Keratinocyte (primary cell): ENCODE measurements at regions not wholly inside any gene's neighbourhood (a gene's known extent, or its start where the extent isn't known, plus 50 kb on each side); places are given as distances from the start of the nearest gene placed in this dataset.
"Not testable (repeated sequence)": the region's sequence is repeated elsewhere in the genome, so short reads cannot be mapped to it uniquely, and the experiment has no call there.

Experiments used
- DNase-seq: peaks from one replicate; pipeline ENCODE4 v3.0.0-alpha.2; 2011; ENCODE audit warnings: low read depth, missing footprints, low spot score
- FAIRE-seq: peaks from 2 replicates; lab custom pipeline; 2011; peaks lifted over from hg19 to GRCh38; lab: Jason Lieb, UNC
- H2AFZ ChIP-seq: 2 replicates; pipeline ENCODE4 v1.6.0; 2012; ENCODE audit warnings: low read length, control low read depth, inconsistent platforms; ENCODE audit not compliant: control insufficient read depth
- H3K27ac ChIP-seq: 2 replicates; pipeline ENCODE4 v1.5.1; 2011; ENCODE audit warnings: low read length; ENCODE audit not compliant: control insufficient read depth, insufficient read depth
- H3K27me3 ChIP-seq: 3 replicates; pipeline ENCODE4 v1.6.0; 2011; ENCODE audit warnings: low read length; ENCODE audit not compliant: control insufficient read depth, insufficient read depth; ENCODE audit errors: extremely low read depth
- H3K36me3 ChIP-seq, 2 experiments: 2 replicates in 1 of 2; 3 replicates in 1 of 2; pipeline ENCODE4 v1.5.1; 2011; ENCODE audit warnings: low read length in 2 of 2, mild to moderate bottlenecking in 1 of 2; ENCODE audit not compliant: control insufficient read depth in 2 of 2, insufficient read depth in 2 of 2; ENCODE audit errors: extremely low read depth in 1 of 2
- H3K4me1 ChIP-seq: 3 replicates; pipeline ENCODE4 v1.5.1; 2011; ENCODE audit warnings: low read length; ENCODE audit not compliant: control insufficient read depth, insufficient read depth; ENCODE audit errors: extremely low read depth
- H3K4me2 ChIP-seq: 3 replicates; pipeline ENCODE4 v1.6.0; 2011; ENCODE audit warnings: low read depth, low read length; ENCODE audit not compliant: control insufficient read depth, insufficient read depth; ENCODE audit errors: extremely low read depth
- H3K4me3 ChIP-seq, 3 experiments: fragments of 200-600 bp in 1 of 3; sonication (generic) in 1 of 3; 2 replicates in 2 of 3; 3 replicates in 1 of 3; pipeline ENCODE4 v1.5.1; 2011 to 2016; ENCODE audit warnings: low read length in 3 of 3, mild to moderate bottlenecking in 3 of 3, control low read depth in 2 of 3, inconsistent platforms in 1 of 3, low read depth in 1 of 3, mixed read lengths in 1 of 3, mixed run types in 1 of 3, moderate library complexity in 1 of 3; ENCODE audit not compliant: control insufficient read depth in 2 of 3, insufficient read depth in 2 of 3; ENCODE audit errors: extremely low read depth in 1 of 3
- H3K79me2 ChIP-seq: 2 replicates; pipeline ENCODE4 v1.6.0; 2012; ENCODE audit warnings: low read length; ENCODE audit not compliant: control insufficient read depth, insufficient read depth
- H3K9ac ChIP-seq: 3 replicates; pipeline ENCODE4 v1.6.0; 2011; ENCODE audit warnings: low read length; ENCODE audit not compliant: control insufficient read depth, insufficient read depth; ENCODE audit errors: extremely low read depth
- H3K9me1 ChIP-seq: 3 replicates; pipeline ENCODE4 v1.6.0; 2011; ENCODE audit warnings: low read length; ENCODE audit not compliant: control insufficient read depth, insufficient read depth; ENCODE audit errors: extremely low read depth
- H3K9me3 ChIP-seq: 2 replicates; pipeline ENCODE4 v1.5.1; 2012; ENCODE audit warnings: low read depth, low read length; ENCODE audit not compliant: control insufficient read depth
- H4K20me1 ChIP-seq: 3 replicates; pipeline ENCODE4 v1.6.0; 2011; ENCODE audit warnings: low read length; ENCODE audit not compliant: control insufficient read depth, insufficient read depth; ENCODE audit errors: extremely low read depth
- CTCF ChIP-seq, 3 experiments: IDR thresholded peaks in 1 of 3; conservative IDR thresholded peaks in 1 of 3; optimal IDR thresholded peaks in 1 of 3; 2 replicates in 2 of 3; 3 replicates in 1 of 3; pipeline versions ENCODE3 to v1.5.1; 2011; ENCODE audit warnings: low read length in 3 of 3, mild to moderate bottlenecking in 3 of 3, moderate library complexity in 2 of 3, control low read depth in 1 of 3, inconsistent platforms in 1 of 3; ENCODE audit not compliant: insufficient read depth in 2 of 3; ENCODE audit errors: extremely low read depth in 1 of 3
- EZH2 ChIP-seq: IDR thresholded peaks from one replicate; pipeline ENCODE4 v1.6.1; 2012; ENCODE audit warnings: inconsistent platforms, mild to moderate bottlenecking, low read length, moderate library complexity
- dilution Hi-C: fragments of 300-500 bp; cut with MboI; formaldehyde crosslinking; loops from one replicate; pipeline ENCODE4 v1.7.0; 2020; ENCODE audit warnings: low sequenced_read_pairs; ENCODE audit not compliant: extremely low pct_ligation_motif_present

- H3K27me3 ChIP-seq, result no peaks in the 10 kb centered on the region
- H2AFZ ChIP-seq, result no peak overlapping the region
- peak; percentile 51 for FAIRE-seq
- no peak overlapping the region for H3K9ac ChIP-seq
- TF ChIP-seq CTCF (optimal IDR thresholded peaks at IDR 0.05 in 1 of 3, IDR thresholded peaks at IDR 0.05 in 1 of 3, conservative IDR thresholded peaks at IDR 0.05 in 1 of 3; ENCODE audit: extremely low read depth in 1 of 3, insufficient read depth in 2 of 3, low read length in 3 of 3) (peak in 1 of 3 experiments; percentile 33), EZH2 (no peak)
- dilution Hi-C loops, result no loop called here
- no peaks in the 10 kb centered on the region for H3K4me1 ChIP-seq
- H3K79me2 ChIP-seq, result no peaks in the 10 kb centered on the region
- no peak overlapping the region for H3K4me3 ChIP-seq
- no peaks in the 10 kb centered on the region for H3K9me1 ChIP-seq
- no peak for DNase-seq
- H3K27ac ChIP-seq, result no peak overlapping the region
- H4K20me1 ChIP-seq, result no peaks in the 10 kb centered on the region
- H3K4me2 ChIP-seq, result no peak overlapping the region
- H3K36me3 ChIP-seq, result no peaks in the 10 kb centered on the region
- no peaks in the 10 kb centered on the region for H3K9me3 ChIP-seq
Observed at GRCh38 chr13:38223089-38223488, 126.6 kb upstream of the UFM1 start.

- H3K4me3 ChIP-seq, H2AFZ ChIP-seq, FAIRE-seq, H3K4me1 ChIP-seq, H3K9ac ChIP-seq, DNase-seq, H3K27ac ChIP-seq, H3K9me3 ChIP-seq, H3K9me1 ChIP-seq, H3K27me3 ChIP-seq, H3K4me2 ChIP-seq, H4K20me1 ChIP-seq, H3K79me2 ChIP-seq, H3K36me3 ChIP-seq, dilution Hi-C loops: not testable (repeated sequence)
Observed at GRCh38 chr13:38221120-38221519, 128.5 kb upstream of the UFM1 start.

GRCh38 chr13:38216181-38216580 lies 133.5 kb upstream of the UFM1 start:
- Histone ChIP-seq H3K9me3 (no peaks in the 10 kb centered on the region), H3K9ac (no peak overlapping the region), H4K20me1 (no peaks in the 10 kb centered on the region), H3K4me3 (no peak overlapping the region), H3K27me3 (no peaks in the 10 kb centered on the region), H3K4me2 (no peak overlapping the region), H3K27ac (no peak overlapping the region), H3K9me1 (no peaks in the 10 kb centered on the region), H3K36me3 (no peaks in the 10 kb centered on the region), H2AFZ (no peak overlapping the region), H3K4me1 (no peaks in the 10 kb centered on the region), H3K79me2 (no peaks in the 10 kb centered on the region)
- no peak for DNase-seq
- FAIRE-seq, result no peak
- dilution Hi-C loops, result no loop called here
- TF ChIP-seq EZH2, result no peak
- no peak for TF ChIP-seq CTCF (optimal IDR thresholded peaks at IDR 0.05 in 1 of 3, IDR thresholded peaks at IDR 0.05 in 1 of 3, conservative IDR thresholded peaks at IDR 0.05 in 1 of 3; ENCODE audit: extremely low read depth in 1 of 3, insufficient read depth in 2 of 3, low read length in 3 of 3)
